ENCODE measurements at regions not wholly inside any gene's neighbourhood (a gene's known extent, or its start where the extent isn't known, plus 50 kb on each side); places are given as distances from the start of the nearest gene placed in this dataset.
A peak's percentile ranks its signal among the peaks of the same experiment; 100 is the strongest.

- peak; percentile 15 for DNase-seq (ENCODE audit: low spot score)
These were observed 198.4 kb upstream of the NT5C1B start for GRCh38 chr2:18787726-18788125.

- DNase-seq (ENCODE audit: low spot score), result no peak
These were observed 194.9 kb upstream of the NT5C1B start for GRCh38 chr2:18784245-18784644.

GRCh38 chr2:18781541-18782280 lies 192.3 kb upstream of the NT5C1B start:
- no peak for DNase-seq (ENCODE audit: low spot score)

DNA sequence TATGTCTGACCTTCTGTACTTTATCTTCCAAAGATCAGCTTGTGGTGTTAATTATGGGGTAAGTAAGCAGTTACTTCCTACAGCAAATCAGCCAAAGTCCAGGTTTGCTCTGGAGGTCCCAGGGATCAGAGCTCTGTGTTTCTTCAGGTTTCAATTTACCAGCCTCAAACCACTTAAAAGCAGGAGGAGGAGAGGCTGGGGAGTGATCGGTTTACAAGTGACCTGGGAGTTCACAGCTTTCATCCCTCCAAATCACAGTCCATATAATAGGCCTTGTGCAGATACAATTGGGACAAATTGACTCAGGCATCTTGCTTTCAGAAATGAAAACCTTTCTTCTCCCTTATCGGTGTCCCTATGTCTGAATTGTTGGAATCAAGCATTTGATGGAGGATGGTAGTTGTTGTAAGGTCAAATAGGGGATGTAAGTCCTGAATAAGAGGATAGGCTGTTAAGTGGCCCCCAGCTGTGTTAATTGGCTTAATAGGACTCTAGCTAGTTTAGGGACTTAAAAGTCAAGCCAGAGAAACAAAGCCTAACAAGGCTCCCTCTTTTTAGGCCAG lies 188.0 kb upstream of the NT5C1B start:
- DNase-seq (ENCODE audit: low spot score), result no peak

DNA sequence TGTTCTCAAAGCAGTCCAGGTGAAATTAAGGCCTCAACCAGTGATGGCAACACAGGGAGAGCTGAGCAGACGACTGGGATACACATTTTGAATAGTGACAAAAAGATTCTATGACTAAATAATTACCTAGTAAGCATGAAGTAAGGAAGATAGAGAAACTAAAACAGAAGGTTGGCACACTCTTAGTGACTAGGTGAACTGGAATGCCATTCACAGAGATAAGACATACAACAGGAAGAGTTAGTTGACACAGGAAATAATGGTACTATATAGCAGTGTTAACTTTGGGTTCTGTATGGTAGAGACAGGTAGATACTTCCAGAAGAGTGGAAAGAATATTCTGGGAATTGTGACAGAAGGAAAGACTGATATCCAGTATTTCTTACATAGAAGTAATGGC lies 181.8 kb upstream of the NT5C1B start:
- DNase-seq (ENCODE audit: low spot score), result peak; percentile 57

DNA sequence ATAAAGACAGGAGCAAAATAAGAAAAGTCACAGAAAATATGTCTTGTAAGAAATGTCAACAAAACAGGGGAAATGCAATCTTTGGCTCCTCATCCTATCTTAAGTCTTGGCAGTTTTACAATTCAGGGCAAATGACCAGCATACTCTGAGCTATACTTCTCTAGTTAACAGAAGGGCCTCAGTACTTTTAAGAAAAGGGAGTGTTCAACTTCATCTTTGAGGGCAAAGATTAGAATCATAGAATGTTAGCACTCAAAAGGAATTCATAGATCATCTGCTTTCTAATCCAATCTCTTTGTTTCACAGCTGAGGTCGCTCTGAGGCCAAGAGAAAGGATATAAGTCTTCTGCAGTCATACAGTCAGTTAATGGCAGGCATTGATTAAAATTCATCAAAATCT lies 174.0 kb upstream of the NT5C1B start:
- DNase-seq (ENCODE audit: low spot score), result no peak

- DNase-seq (ENCODE audit: low spot score), result no peak
These were observed 173.3 kb upstream of the NT5C1B start for GRCh38 chr2:18762667-18763066.

DNA sequence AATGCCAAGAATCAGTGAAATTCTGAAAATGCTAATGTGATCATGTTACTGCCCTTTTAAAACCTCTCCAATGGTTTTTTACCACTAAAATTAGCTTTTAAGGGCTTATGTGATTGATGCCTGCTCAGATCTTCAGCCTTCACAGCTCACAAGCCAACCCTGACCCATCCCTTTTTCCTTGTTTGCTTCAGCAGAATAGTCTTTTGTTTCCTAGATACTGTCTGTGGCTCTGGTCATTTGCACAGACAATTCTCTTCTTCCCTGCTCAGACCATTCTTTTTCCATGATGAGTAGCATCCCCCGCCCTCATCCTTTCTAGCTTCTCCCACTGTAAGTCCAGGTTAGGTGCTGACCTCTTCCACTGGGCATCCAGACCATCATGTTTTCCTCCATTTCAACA lies 164.9 kb upstream of the NT5C1B start:
- no peak for DNase-seq (ENCODE audit: low spot score)

DNA sequence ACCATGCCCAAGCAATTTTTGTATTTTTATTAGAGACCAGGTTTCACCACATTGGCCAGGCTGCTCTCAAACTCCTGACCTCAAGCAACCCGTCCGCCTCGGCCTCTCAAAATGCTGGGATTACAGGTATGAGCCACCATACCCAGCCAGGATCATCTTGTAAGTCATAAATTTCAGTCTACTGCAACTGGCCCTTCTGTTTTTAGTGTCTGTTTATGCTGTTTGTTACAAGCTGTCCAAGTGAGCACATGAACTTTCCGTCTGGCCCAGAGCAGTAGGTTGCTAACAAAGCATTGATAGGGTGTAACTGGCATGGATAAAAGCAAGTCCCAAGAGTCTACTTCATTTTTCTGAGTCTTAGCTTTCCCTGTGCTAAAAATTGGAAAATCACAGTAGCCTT lies 164.4 kb upstream of the NT5C1B start:
- DNase-seq (ENCODE audit: low spot score), result no peak

DNA sequence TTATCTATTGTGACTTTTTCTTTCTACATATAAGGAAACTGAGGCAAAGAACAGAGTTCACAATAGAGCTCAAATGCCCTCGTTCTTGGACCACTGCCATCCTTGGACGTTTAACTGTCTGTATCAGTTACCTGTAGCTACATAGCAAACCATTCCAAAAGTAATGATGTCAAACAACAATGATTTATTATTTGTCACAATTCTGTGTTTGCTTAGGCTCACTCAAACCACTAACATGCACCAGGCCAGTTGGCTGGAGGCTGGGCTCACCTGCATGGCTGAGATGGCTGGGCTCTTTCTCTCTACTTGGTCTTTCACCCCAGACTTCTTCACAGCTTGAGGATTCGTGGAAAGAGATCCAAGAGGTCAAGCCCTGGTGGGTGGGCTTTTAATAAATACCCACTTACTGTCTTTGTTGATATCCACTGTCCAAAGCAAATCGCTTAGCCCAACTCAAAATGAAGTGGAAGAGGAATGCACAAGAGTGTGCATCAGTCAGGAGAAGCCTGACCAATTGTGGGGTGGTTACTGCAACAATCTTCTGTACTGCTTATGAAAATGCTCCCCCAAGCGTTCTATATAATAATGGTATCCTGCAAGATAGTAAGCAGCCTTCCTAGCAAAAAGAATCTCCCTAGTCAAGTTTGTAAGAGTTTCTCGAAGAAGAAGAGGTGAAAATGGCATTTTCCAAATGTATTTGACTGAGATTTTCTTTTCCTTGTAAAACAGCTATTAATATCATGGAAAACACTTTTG lies 163.5 kb upstream of the NT5C1B start:
- no peak for DNase-seq (ENCODE audit: low spot score)

DNA sequence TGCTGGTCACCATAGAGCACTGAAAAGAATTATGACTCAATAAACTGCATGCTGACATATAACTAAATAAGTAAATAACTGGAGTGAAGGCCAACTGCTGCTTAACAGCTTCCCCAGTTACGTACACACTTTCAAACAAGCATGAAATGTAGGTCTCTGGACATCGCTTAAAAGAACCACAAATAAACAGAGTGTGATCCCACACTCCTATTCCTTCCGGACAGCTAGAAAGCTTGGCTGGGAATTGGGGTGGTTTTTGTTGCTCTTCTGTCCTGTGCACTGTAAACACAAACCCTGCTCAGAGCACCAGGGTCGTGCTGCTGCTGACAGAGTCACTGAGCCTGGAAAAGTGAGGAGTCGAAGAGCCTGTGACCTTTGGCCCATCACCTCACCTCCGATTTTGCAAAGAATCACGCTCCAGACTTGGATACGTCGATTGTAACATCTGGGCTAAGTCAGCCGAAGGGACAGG lies 162.7 kb upstream of the NT5C1B start:
- no peak for DNase-seq (ENCODE audit: low spot score)

DNA sequence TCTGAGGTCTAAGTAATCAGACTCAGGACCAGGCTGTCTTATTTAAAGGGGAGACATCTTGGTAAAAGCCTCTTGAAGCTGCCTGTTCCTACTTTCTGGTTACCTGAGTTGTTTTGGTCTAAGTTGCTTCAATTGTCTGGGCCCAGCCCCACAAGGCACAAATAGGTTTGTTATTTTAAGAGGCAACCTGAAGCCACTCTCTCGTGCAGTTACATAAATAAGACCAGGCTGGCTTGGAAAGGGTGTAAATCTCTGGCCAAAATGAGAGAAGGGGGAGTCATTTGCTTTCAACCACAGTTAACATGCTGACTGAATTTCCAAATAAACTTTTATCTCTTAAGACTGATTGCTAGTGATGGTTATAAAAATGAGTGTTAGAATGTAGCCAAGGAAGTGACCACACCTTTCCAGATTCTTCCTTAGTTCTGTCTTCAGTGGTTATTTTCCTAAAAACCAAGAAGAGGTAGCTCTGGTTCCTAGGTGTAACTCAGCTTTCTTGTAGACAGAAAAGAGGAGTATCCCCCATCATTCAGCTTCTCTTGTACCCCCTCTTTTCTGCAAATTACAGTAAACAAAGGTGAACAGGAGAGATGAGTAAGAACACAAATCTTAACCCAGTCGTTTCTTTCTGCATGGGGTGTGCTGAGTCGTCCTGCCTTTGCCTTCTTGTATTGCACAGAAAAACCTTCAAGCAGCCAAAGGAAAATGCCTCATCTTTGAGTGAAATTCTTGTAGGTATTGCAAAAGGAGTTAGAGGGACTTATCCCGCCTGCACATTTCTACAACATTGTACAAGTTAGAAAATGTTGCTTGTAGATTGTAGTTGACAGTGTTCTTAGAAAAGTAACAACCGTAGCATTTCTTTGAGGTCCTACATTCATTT lies 161.5 kb upstream of the NT5C1B start:
- DNase-seq (ENCODE audit: low spot score), result no peak

DNA sequence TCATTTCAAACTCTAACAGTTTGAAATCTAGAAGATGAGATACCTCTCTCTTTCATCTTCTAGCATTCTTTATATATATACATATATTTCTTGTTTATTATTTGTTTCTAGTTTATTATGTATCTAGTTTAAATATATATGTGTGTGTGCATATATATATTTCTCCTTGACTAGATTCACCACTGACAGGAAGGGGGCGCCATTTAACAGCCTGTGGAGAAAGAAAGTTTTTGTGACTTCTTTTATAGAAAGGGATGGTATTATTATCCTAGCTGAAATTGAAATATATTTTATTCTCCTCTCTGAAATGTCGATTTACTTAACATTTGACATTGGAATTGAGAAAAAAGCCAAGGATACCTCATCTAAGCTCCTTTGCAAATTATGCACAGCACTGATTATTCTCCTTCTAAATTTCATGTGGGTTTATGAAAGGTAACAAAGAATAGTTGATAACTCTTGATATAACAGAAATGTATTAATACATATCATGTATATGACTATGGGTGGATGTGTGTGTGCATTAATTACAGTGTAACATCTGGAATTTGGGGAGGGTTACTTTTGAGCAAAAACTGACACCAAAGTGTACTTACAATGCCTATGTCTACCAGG lies 160.7 kb upstream of the NT5C1B start:
- DNase-seq (ENCODE audit: low spot score), result peak; percentile 60

GRCh38 chr2:18745431-18746272 lies 156.3 kb upstream of the NT5C1B start:
- DNase-seq (ENCODE audit: low spot score), result no peak

GRCh38 chr2:18741895-18742732 lies 152.7 kb upstream of the NT5C1B start:
- no peak for DNase-seq (ENCODE audit: low spot score)

GRCh38 chr2:18741191-18741590 lies 151.8 kb upstream of the NT5C1B start:
- no peak for DNase-seq (ENCODE audit: low spot score)

GRCh38 chr2:18740474-18740881 lies 151.1 kb upstream of the NT5C1B start:
- DNase-seq (ENCODE audit: low spot score), result peak; percentile 40

DNA sequence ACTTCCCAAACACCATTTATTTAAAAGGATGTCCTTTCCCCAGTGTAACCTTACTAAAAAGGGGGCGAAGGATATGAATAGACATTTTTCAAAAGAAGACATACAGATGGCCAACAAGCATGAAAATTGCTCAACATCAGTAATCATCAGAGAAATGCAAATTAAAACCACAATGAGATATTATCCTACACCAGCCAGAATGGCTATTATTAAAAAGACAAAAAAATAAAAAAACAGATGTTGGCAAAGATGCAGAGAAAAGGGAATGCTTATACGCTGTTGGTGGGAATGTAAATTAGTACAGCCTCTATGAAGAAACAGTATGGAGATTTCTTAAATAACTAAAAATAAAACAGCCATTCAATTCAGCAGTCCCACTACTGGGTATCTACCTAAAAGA lies 142.3 kb upstream of the NT5C1B start:
- DNase-seq (ENCODE audit: low spot score), result no peak

DNA sequence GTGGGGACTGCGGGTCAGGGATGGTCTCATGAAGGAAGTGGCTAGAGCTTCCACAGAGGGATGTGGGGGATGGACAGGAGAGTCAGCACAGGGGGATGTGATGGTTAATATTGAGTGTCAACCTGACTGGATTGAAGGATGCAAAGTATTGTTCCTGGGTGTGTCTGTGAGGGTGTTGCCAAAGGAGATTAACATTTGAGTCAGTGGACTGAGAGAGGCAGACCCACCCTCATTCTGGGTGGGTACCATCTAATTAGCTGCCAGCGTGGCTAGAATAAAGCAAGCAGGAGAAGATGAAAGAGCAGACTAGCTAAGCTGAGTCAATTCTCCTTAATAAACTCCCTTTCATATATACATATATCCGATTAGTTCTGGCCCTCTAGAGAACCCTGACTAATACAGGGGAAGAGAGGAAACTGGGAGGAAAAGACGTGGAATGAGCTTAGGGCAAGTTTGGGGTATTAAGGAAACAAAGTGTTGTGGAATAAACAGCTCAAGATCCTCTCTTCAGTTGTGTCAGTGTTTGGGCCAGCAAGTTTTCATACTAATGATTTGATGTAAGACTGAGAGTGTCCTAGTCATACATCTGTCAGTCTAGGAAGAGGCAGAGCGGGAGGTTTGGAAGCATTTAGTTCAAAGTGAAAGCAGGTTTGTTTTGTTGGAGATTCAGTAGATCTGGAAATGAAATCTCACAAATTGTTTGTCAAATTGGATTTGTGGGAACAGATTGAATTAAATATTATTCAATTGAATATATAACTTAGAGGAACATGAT lies 135.2 kb upstream of the NT5C1B start:
- no peak for DNase-seq (ENCODE audit: low spot score)

All from A172 (cell line).